ENCODE measurements at regions not wholly inside any gene's neighbourhood (a gene's known extent, or its start where the extent isn't known, plus 50 kb on each side); places are given as distances from the start of the nearest gene placed in this dataset.

- H3K23me2 ChIP-seq (ENCODE audit: low read depth, low read length): no peaks in the 10 kb centered on the region
- POLR2A ChIA-PET (ENCODE audit: partially characterized antibody): no interaction called here
- H3K4me2 ChIP-seq (ENCODE audit: insufficient read depth in 1 of 2, low read depth in 2 of 2, low read length in 2 of 2): no peak overlapping the region
- H3K56ac ChIP-seq (replicated peaks; ENCODE audit: insufficient read length, low read depth, low read length): no peak overlapping the region
- no peaks in the 10 kb centered on the region for H3K79me1 ChIP-seq (ENCODE audit: low read depth, low read length)
- no peak overlapping the region for H3K18ac ChIP-seq (ENCODE audit: extremely low read depth, low read length)
- H3K4ac ChIP-seq (replicated peaks; ENCODE audit: insufficient read length, low read depth, low read length): no peak overlapping the region
- no peak overlapping the region for H4K5ac ChIP-seq (ENCODE audit: insufficient read length, low read depth, low read length)
- no peak overlapping the region for H2BK20ac ChIP-seq (ENCODE audit: low read length)
- no peak overlapping the region for H3K4me3 ChIP-seq (ENCODE audit: extremely low read depth in 1 of 4, insufficient read depth in 2 of 4, low read depth in 3 of 4, low read length in 4 of 4)
- no peak overlapping the region for H4K8ac ChIP-seq (ENCODE audit: extremely low read depth, insufficient read depth, low read length)
- H4K20me1 ChIP-seq (replicated peaks in 1 of 2; ENCODE audit: control insufficient read depth in 1 of 2, insufficient read depth in 2 of 2, low read length in 2 of 2): no peaks in the 10 kb centered on the region
- H3K14ac ChIP-seq (ENCODE audit: insufficient read length): no peak overlapping the region
- 94% methylated on average over 6 of the region's 6 CpGs; no CpG with 5 or more reads in 1 of the 2 experiments for WGBS, 2 experiments (ENCODE audit: extremely low coverage in 1 of 2, insufficient coverage in 1 of 2, insufficient read length in 1 of 2, insufficient replicate concordance in 2 of 2, low coverage in 1 of 2, low lambda C conversion rate in 2 of 2, missing lambda C conversion rate in 1 of 2)
- H3K9ac ChIP-seq (replicated peaks in 1 of 4; ENCODE audit: extremely low read depth in 1 of 4, low read depth in 3 of 4, low read length in 3 of 4): no peak overlapping the region
- CTCF ChIA-PET (ENCODE audit: partially characterized antibody): interaction anchor here (3.7 kb wide), 1 partner anchor 15 kb away, joined by 17 read pairs; no protein-coding TSS in a partner anchor
- no peaks in the 10 kb centered on the region for H3K27me3 ChIP-seq (replicated peaks in 1 of 4; ENCODE audit: control insufficient read depth in 3 of 4, extremely low read depth in 1 of 4, insufficient read depth in 3 of 4, low read length in 3 of 4)
- H3K79me2 ChIP-seq (ENCODE audit: control insufficient read depth in 1 of 2, insufficient read depth in 2 of 2, low read length in 2 of 2): no peaks in the 10 kb centered on the region
- H3K27ac ChIP-seq (ENCODE audit: low read depth, low read length): no peak overlapping the region
- H2BK5ac ChIP-seq (ENCODE audit: low read depth, low read length): no peak overlapping the region
- H2AFZ ChIP-seq (ENCODE audit: low read length): no peak overlapping the region
- H3K23ac ChIP-seq (ENCODE audit: insufficient read length): no peak overlapping the region
- no peak overlapping the region for H2AK5ac ChIP-seq (ENCODE audit: low read depth, low read length)
- H2BK12ac ChIP-seq (ENCODE audit: low read depth, low read length): no peak overlapping the region
- no peaks in the 10 kb centered on the region for H3K36me3 ChIP-seq (ENCODE audit: control insufficient read depth in 2 of 4, insufficient read depth in 4 of 4, low read length in 3 of 4)
- no peak overlapping the region for H2BK120ac ChIP-seq (replicated peaks; ENCODE audit: low read depth, low read length)
- H2BK15ac ChIP-seq (ENCODE audit: low read length): no peak overlapping the region
- no peak for FAIRE-seq
- H4K91ac ChIP-seq (replicated peaks; ENCODE audit: insufficient read length, low read length): no peak overlapping the region
- DNase-seq (ENCODE audit: low read depth in 1 of 2, low spot score in 2 of 2): no peak
- H3K9me3 ChIP-seq (ENCODE audit: insufficient read depth in 2 of 2, low read depth in 1 of 2, low read length in 1 of 2): no peaks in the 10 kb centered on the region
- no peaks in the 10 kb centered on the region; a peak in 1 of 7 replicates for H3K4me1 ChIP-seq (replicated peaks in 1 of 4; ENCODE audit: control insufficient read depth in 3 of 4, insufficient read depth in 4 of 4, low read length in 3 of 4)
- TF ChIP-seq TEAD4 (IDR thresholded peaks at IDR 0.05; ENCODE audit: low read depth, low read length): no peak
- TF ChIP-seq PHF8 (conservative IDR thresholded peaks at IDR 0.05; ENCODE audit: low read depth, low read length): no peak
- TF ChIP-seq NRF1 (IDR thresholded peaks at IDR 0.05; ENCODE audit: low read depth, low read length): no peak
- no peak for TF ChIP-seq HDAC2 (IDR thresholded peaks at IDR 0.05; ENCODE audit: borderline replicate concordance in 1 of 2, low read depth in 2 of 2, low read length in 2 of 2)
- TF ChIP-seq BRCA1 (IDR thresholded peaks at IDR 0.05; ENCODE audit: low read depth, low read length): no peak
- TF ChIP-seq USF2 (IDR thresholded peaks at IDR 0.05; ENCODE audit: low read length): no peak
- no peak for TF ChIP-seq CEBPB (IDR thresholded peaks at IDR 0.05; ENCODE audit: low read depth, low read length)
- TF ChIP-seq TAF7 (optimal IDR thresholded peaks at IDR 0.05; ENCODE audit: borderline replicate concordance, low read depth, low read length): no peak
- TF ChIP-seq EGR1 (IDR thresholded peaks at IDR 0.05; ENCODE audit: borderline replicate concordance, low read depth, low read length): no peak
- TF ChIP-seq TCF12 (IDR thresholded peaks at IDR 0.05; ENCODE audit: low read depth, low read length): no peak
- no peak for TF ChIP-seq KDM4A (IDR thresholded peaks at IDR 0.05; ENCODE audit: low read depth, low read length, severe bottlenecking)
- no peak for TF ChIP-seq RFX5 (IDR thresholded peaks at IDR 0.05; ENCODE audit: borderline replicate concordance, low read depth, low read length)
- TF ChIP-seq EZH2 (IDR thresholded peaks at IDR 0.05; ENCODE audit: low read depth, low read length, severe bottlenecking): no peak
- no peak for TF ChIP-seq GTF2F1 (IDR thresholded peaks at IDR 0.05; ENCODE audit: borderline replicate concordance, low read depth, low read length)
Observed at GRCh38 chr1:229834230-229834629, 208.2 kb downstream of the URB2 start.
